ENCODE measurements at regions not wholly inside any gene's neighbourhood (a gene's known extent, or its start where the extent isn't known, plus 50 kb on each side); places are given as distances from the start of the nearest gene placed in this dataset.

DNA sequence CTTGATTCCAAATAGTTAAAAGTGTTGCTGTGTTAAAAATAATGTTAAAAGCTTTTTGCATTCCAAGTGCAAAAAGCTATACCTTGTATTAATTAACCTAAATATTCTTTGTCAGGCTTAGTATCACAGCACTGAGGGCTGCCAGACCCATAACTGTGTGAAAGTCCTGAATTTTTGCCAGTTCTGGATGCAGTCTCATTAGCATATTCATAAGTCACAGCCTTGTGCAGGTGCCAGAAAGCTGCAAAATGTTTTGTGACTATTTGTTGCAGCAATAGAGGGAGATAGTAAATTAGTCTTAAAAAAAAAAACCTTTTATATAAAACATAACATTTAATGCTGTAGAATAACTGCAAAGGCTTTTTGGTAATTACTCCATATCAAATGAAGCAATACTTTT is 56.6 kb downstream of the SLITRK1 start:
- DNase-seq, result no peak
- no peak overlapping the region for H3K4me3 ChIP-seq (ENCODE audit: insufficient read depth, low read depth, low read length)
- no peaks in the 10 kb centered on the region for H3K27me3 ChIP-seq (ENCODE audit: control insufficient read depth, insufficient read depth, low read length)
- no peaks in the 10 kb centered on the region for H3K36me3 ChIP-seq (replicated peaks; ENCODE audit: control insufficient read depth, insufficient read depth, low read length)

DNA sequence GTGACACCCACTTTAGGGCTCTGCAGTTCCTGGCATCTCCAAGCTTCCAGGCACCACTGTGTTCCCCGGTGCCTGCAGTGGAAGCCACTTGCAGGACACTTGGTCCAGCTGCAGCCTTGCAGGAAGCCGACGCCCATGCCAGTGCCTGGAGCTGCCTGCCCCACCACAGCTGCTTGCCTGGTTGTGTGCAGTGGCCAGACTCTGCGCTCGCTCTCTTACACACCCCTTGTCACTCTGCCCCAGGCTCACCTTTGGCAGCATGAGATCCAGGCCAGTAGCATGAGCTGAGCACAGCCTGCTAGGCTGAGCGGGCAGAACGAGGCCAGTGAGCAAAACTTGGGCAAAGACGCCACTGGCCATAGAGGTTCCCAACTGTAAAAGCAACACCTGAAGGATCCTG is 57.7 kb downstream of the SLITRK1 start:
- Histone ChIP-seq H3K4me3 (ENCODE audit: insufficient read depth, low read depth, low read length) (no peak overlapping the region), H3K27me3 (ENCODE audit: control insufficient read depth, insufficient read depth, low read length) (no peaks in the 10 kb centered on the region), H3K36me3 (replicated peaks; ENCODE audit: control insufficient read depth, insufficient read depth, low read length) (no peaks in the 10 kb centered on the region)
- no peak for DNase-seq

- H3K4me3 ChIP-seq (ENCODE audit: insufficient read depth, low read depth, low read length), result no peak overlapping the region
- H3K27me3 ChIP-seq (ENCODE audit: control insufficient read depth, insufficient read depth, low read length), result no peaks in the 10 kb centered on the region
- no peak for DNase-seq
- no peaks in the 10 kb centered on the region for H3K36me3 ChIP-seq (replicated peaks; ENCODE audit: control insufficient read depth, insufficient read depth, low read length)
Observed at GRCh38 chr13:83824120-83824519, 58.2 kb downstream of the SLITRK1 start.

- Histone ChIP-seq H3K27me3 (ENCODE audit: control insufficient read depth, insufficient read depth, low read length) (no peaks in the 10 kb centered on the region), H3K4me3 (ENCODE audit: insufficient read depth, low read depth, low read length) (no peak overlapping the region), H3K36me3 (replicated peaks; ENCODE audit: control insufficient read depth, insufficient read depth, low read length) (no peaks in the 10 kb centered on the region)
- no peak for DNase-seq
Observed at GRCh38 chr13:83819611-83820010, 62.7 kb downstream of the SLITRK1 start.

- Histone ChIP-seq H3K36me3 (replicated peaks; ENCODE audit: control insufficient read depth, insufficient read depth, low read length) (no peaks in the 10 kb centered on the region), H3K4me3 (ENCODE audit: insufficient read depth, low read depth, low read length) (no peak overlapping the region), H3K27me3 (ENCODE audit: control insufficient read depth, insufficient read depth, low read length) (no peaks in the 10 kb centered on the region)
- no peak for DNase-seq
Observed at GRCh38 chr13:83819156-83819555, 63.1 kb downstream of the SLITRK1 start.

- H3K27me3 ChIP-seq (ENCODE audit: control insufficient read depth, insufficient read depth, low read length), result no peaks in the 10 kb centered on the region
- H3K36me3 ChIP-seq (replicated peaks; ENCODE audit: control insufficient read depth, insufficient read depth, low read length), result no peaks in the 10 kb centered on the region
- H3K4me3 ChIP-seq (ENCODE audit: insufficient read depth, low read depth, low read length), result no peak overlapping the region
- no peak for DNase-seq
Observed at GRCh38 chr13:83816081-83816480, 66.2 kb downstream of the SLITRK1 start.

DNA sequence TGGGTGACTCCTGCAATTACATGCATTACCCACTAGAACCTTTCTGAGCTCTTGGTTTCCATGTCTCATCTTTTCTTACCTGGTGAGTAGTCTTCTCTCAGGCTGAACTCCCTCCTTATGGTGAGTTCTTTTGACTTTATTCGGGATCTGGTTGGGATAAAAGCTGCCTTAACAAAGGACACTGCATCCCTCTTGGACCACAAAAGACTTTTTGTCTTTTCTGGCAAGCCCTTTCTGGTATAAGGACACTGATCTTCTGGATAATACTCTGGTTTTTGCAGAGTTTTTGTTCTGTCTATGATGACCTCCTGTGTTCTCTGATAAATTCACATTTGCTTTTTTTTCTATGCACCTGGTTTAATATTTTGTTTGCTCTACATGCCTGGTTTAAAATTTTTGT is 66.7 kb downstream of the SLITRK1 start:
- no peaks in the 10 kb centered on the region for H3K27me3 ChIP-seq (ENCODE audit: control insufficient read depth, insufficient read depth, low read length)
- no peak for DNase-seq
- H3K36me3 ChIP-seq (replicated peaks; ENCODE audit: control insufficient read depth, insufficient read depth, low read length), result no peaks in the 10 kb centered on the region
- H3K4me3 ChIP-seq (ENCODE audit: insufficient read depth, low read depth, low read length), result no peak overlapping the region

GRCh38 chr13:83810136-83810535 is 72.1 kb downstream of the SLITRK1 start:
- no peak for DNase-seq
- H3K27me3 ChIP-seq (ENCODE audit: control insufficient read depth, insufficient read depth, low read length), result no peaks in the 10 kb centered on the region
- no peak overlapping the region for H3K4me3 ChIP-seq (ENCODE audit: insufficient read depth, low read depth, low read length)
- H3K36me3 ChIP-seq (replicated peaks; ENCODE audit: control insufficient read depth, insufficient read depth, low read length), result no peaks in the 10 kb centered on the region

DNA sequence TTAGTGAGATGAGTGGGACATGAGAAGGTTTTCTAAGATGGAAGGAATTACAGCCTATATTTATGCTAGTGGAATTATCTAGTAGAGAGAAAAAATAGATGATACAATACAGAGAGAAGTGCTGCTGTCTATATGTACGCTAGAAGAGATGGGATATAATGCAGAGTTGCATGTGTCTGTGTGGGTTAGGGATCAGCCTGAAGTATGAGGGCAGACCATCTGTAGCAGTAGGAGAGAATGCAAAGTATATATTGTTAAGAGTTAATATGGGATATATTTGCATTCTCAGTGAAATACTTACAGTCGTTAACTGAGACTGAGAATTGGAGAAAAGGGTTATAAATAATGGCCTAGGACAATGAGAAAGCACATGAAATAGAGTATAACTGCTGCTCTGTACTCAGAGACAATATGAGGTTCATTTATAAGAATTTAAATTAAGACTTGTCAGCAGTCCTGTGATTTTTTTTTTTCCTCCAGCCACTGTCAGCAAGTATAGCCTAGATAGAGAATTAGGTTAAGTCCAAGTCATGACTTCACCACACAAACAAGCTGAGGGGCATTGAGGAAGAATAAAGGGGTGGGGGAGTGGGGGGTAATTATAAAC is 77.8 kb downstream of the SLITRK1 start:
- Histone ChIP-seq H3K27me3 (ENCODE audit: control insufficient read depth, insufficient read depth, low read length) (no peaks in the 10 kb centered on the region), H3K36me3 (replicated peaks; ENCODE audit: control insufficient read depth, insufficient read depth, low read length) (no peaks in the 10 kb centered on the region), H3K4me3 (ENCODE audit: insufficient read depth, low read depth, low read length) (no peak overlapping the region)
- DNase-seq, result no peak

- DNase-seq, result no peak
- no peaks in the 10 kb centered on the region for H3K27me3 ChIP-seq (ENCODE audit: control insufficient read depth, insufficient read depth, low read length)
- H3K36me3 ChIP-seq (replicated peaks; ENCODE audit: control insufficient read depth, insufficient read depth, low read length), result no peaks in the 10 kb centered on the region
- H3K4me3 ChIP-seq (ENCODE audit: insufficient read depth, low read depth, low read length), result no peak overlapping the region
Observed at GRCh38 chr13:83798731-83799130, 83.5 kb downstream of the SLITRK1 start.

DNA sequence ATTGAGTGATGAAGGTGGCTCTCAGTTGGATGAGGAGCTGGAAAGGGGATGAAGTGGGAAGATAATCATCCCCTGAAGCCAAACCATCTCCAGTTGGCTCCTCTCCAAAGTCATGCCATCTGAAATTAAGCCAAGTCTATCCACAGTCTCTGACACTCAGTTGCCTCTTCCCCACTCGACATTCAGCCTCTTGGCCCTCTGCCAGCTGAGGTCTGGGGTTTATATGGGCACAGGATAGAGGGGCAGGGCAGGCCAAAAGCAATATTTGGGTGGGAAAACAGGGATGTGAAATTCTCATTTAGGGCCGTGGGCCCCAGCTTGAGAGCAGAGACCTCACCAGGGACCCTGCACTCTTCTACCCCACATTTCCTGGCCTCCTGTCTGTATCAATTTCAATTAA is 85.9 kb downstream of the SLITRK1 start:
- H3K4me3 ChIP-seq (ENCODE audit: insufficient read depth, low read depth, low read length), result no peak overlapping the region
- no peak for DNase-seq

GRCh38 chr13:83794583-83794982 is 87.7 kb downstream of the SLITRK1 start:
- H3K4me3 ChIP-seq (ENCODE audit: insufficient read depth, low read depth, low read length), result no peak overlapping the region
- no peaks in the 10 kb centered on the region for H3K36me3 ChIP-seq (replicated peaks; ENCODE audit: control insufficient read depth, insufficient read depth, low read length)
- DNase-seq, result no peak
- H3K27me3 ChIP-seq (ENCODE audit: control insufficient read depth, insufficient read depth, low read length), result no peaks in the 10 kb centered on the region

More for the DNA sequence above, 85.9 kb downstream of the SLITRK1 start:
- Histone ChIP-seq H3K27me3 (ENCODE audit: control insufficient read depth, insufficient read depth, low read length) (no peaks in the 10 kb centered on the region), H3K36me3 (replicated peaks; ENCODE audit: control insufficient read depth, insufficient read depth, low read length) (no peaks in the 10 kb centered on the region)

- Histone ChIP-seq H3K36me3 (replicated peaks; ENCODE audit: control insufficient read depth, insufficient read depth, low read length) (no peaks in the 10 kb centered on the region), H3K4me3 (ENCODE audit: insufficient read depth, low read depth, low read length) (no peak overlapping the region), H3K27me3 (ENCODE audit: control insufficient read depth, insufficient read depth, low read length) (no peaks in the 10 kb centered on the region)
- peak; percentile 11 for DNase-seq
Observed at GRCh38 chr13:83780227-83780626, 102.0 kb downstream of the SLITRK1 start.

DNA sequence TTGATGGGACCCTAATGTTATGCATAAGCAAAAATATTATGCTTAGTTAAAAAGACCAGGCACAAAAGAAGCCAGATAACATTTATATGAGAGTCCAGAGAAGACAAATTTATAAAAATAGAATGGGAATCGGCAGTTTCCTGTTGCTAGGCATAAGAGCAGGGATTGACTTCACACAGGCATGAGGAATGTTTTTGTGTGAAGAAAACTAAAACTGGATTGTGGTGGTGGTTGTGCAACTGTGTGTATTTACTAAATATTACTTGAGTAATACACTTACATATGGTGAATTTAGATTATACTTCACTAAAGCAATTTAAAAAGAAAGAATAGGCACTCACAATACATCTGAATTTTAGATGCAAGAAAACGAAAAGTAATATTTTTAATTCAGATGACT is 108.3 kb downstream of the SLITRK1 start:
- Histone ChIP-seq H3K36me3 (replicated peaks; ENCODE audit: control insufficient read depth, insufficient read depth, low read length) (no peaks in the 10 kb centered on the region), H3K4me3 (ENCODE audit: insufficient read depth, low read depth, low read length) (no peak overlapping the region), H3K27me3 (ENCODE audit: control insufficient read depth, insufficient read depth, low read length) (no peaks in the 10 kb centered on the region)
- DNase-seq, result no peak

- H3K27me3 ChIP-seq (ENCODE audit: control insufficient read depth, insufficient read depth, low read length), result no peaks in the 10 kb centered on the region
- no peak overlapping the region for H3K4me3 ChIP-seq (ENCODE audit: insufficient read depth, low read depth, low read length)
- no peaks in the 10 kb centered on the region for H3K36me3 ChIP-seq (replicated peaks; ENCODE audit: control insufficient read depth, insufficient read depth, low read length)
- DNase-seq, result no peak
Observed at GRCh38 chr13:83765796-83766195, 116.5 kb downstream of the SLITRK1 start.

DNA sequence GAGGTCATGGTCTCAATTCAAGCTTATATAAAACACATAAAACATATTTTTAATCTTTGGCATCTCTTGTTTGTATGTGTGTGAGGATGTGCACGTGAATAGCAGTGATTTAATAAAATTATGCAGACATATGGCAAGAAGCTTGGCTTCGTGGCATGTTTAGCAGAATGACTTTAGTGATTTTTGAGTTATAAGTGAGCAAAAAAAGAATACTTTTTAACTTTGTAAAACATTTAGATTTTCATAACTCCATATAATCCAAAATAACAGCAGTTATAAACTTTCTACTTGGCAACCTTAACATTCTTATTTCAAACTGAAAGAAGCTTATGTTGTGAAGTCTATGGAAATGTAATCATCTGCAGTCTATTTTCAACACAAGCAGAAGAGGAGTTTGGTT is 120.6 kb downstream of the SLITRK1 start:
- Histone ChIP-seq H3K27me3 (ENCODE audit: control insufficient read depth, insufficient read depth, low read length) (no peaks in the 10 kb centered on the region), H3K36me3 (replicated peaks; ENCODE audit: control insufficient read depth, insufficient read depth, low read length) (no peaks in the 10 kb centered on the region), H3K4me3 (ENCODE audit: insufficient read depth, low read depth, low read length) (no peak overlapping the region)
- no peak for DNase-seq

Data from H7 (cell line).